B cell (primary cell): ENCODE measurements at regions not wholly inside any gene's neighbourhood (a gene's known extent, or its start where the extent isn't known, plus 50 kb on each side); places are given as distances from the start of the nearest gene placed in this dataset.

Experiments used
- EZH2 ChIP-seq: IDR thresholded peaks from 2 replicates; pipeline ENCODE4 v1.6.1; 2012; ENCODE audit warnings: borderline replicate concordance, low read depth, mild to moderate bottlenecking, moderate library complexity, low read length; ENCODE audit not compliant: insufficient read depth, poor library complexity, severe bottlenecking
- TF ChIP-seq, protein P1 (sequence below): fragments of 200-600 bp; IDR thresholded peaks from one replicate; pipeline ENCODE4 v1.8.0; 2022; ENCODE audit warnings: antibody characterized with exemption, mild to moderate bottlenecking

DNA sequence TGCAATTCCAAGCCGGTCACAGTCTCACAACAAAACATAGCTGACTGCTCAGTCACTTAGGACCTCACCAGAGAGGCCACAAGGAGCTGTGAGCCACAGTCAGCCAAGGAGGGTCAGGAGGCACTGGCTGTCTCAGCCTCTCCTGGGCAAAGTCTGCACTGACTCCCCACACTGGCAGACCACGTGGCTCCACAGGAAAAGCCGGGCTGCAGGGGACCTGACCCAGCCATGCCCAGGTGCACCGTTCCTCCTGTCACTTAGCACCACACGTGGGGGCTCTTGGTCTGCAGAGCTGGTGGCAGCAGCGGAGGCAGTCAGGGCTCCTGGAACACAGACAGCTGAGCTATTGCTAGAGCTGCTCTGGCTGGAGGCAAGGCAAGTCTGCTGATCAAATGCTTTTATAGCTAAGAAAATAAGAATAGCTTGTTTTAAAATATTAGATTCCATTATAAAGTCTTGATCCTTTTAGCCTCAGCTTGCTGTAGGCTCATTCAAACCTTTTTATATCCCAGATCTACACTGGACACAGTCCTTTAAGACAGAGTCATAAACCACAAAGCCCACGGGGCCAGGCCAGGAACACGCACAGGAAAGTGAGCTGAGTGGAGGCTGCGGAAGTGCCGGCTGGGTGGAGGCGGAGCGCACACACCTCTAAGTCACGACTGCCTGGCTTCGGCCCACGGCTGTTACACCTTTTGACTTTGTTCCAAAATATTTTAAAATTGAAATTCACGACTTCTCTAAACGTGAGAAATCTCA, 744.1 kb downstream of the UQCRFS1 start:
- TF ChIP-seq, protein P1, sequence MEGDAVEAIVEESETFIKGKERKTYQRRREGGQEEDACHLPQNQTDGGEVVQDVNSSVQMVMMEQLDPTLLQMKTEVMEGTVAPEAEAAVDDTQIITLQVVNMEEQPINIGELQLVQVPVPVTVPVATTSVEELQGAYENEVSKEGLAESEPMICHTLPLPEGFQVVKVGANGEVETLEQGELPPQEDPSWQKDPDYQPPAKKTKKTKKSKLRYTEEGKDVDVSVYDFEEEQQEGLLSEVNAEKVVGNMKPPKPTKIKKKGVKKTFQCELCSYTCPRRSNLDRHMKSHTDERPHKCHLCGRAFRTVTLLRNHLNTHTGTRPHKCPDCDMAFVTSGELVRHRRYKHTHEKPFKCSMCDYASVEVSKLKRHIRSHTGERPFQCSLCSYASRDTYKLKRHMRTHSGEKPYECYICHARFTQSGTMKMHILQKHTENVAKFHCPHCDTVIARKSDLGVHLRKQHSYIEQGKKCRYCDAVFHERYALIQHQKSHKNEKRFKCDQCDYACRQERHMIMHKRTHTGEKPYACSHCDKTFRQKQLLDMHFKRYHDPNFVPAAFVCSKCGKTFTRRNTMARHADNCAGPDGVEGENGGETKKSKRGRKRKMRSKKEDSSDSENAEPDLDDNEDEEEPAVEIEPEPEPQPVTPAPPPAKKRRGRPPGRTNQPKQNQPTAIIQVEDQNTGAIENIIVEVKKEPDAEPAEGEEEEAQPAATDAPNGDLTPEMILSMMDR, result no peak
- TF ChIP-seq EZH2, result no peak
